Smooth muscle cell (in vitro differentiated cells): ENCODE measurements at regions not wholly inside any gene's neighbourhood (a gene's known extent, or its start where the extent isn't known, plus 50 kb on each side); places are given as distances from the start of the nearest gene placed in this dataset.

ENCODE experiments used
- DNase-seq: peaks from one replicate; lab custom pipeline; 2025; ENCODE audit not compliant: unreplicated experiment; lab: John Stamatoyannopoulos, UW
- H2AFZ ChIP-seq: fragments of 200-600 bp; sonication (generic); 2 replicates; pipeline ENCODE4 v1.6.0; 2016; ENCODE audit warnings: antibody characterized with exemption, low read depth, mild to moderate bottlenecking
- H3F3A ChIP-seq: fragments of 200-600 bp; sonication (generic); 2 replicates; pipeline ENCODE4 v1.6.0; 2017; ENCODE audit warnings: antibody characterized with exemption, low read depth
- H3K27ac ChIP-seq: fragments of 200-600 bp; sonication (generic); 2 replicates; pipeline ENCODE4 v1.5.1; 2016; ENCODE audit warnings: low read depth, mild to moderate bottlenecking
- H3K27me3 ChIP-seq: fragments of 200-600 bp; sonication (generic); 2 replicates; pipeline ENCODE4 v1.6.1; 2016; ENCODE audit warnings: low read depth, mild to moderate bottlenecking
- H3K36me3 ChIP-seq: fragments of 200-600 bp; sonication (generic); 2 replicates; pipeline ENCODE4 v1.5.1; 2016; ENCODE audit warnings: low read depth
- H3K4me1 ChIP-seq: fragments of 200-600 bp; sonication (generic); 2 replicates; pipeline ENCODE4 v1.5.1; 2016; ENCODE audit warnings: low read depth
- H3K4me2 ChIP-seq: fragments of 200-600 bp; sonication (generic); 2 replicates; pipeline ENCODE4 v1.6.0; 2016; ENCODE audit warnings: mild to moderate bottlenecking
- H3K4me3 ChIP-seq: fragments of 200-600 bp; sonication (generic); 2 replicates; pipeline ENCODE4 v1.5.1; 2016; ENCODE audit warnings: mild to moderate bottlenecking
- H3K79me2 ChIP-seq: fragments of 200-600 bp; sonication (generic); 2 replicates; pipeline ENCODE4 v1.6.0; 2016; ENCODE audit warnings: low read depth, mild to moderate bottlenecking
- H3K9ac ChIP-seq: fragments of 200-600 bp; sonication (generic); 2 replicates; pipeline ENCODE4 v1.6.0; 2016; ENCODE audit warnings: low read depth
- H3K9me3 ChIP-seq: fragments of 200-600 bp; sonication (generic); replicated peaks from 2 replicates; pipeline ENCODE4 v1.5.1; 2016; ENCODE audit warnings: low read depth
- H4K20me1 ChIP-seq: fragments of 200-600 bp; sonication (generic); 2 replicates; pipeline ENCODE4 v1.6.0; 2016; ENCODE audit warnings: low read depth
- CTCF ChIP-seq: fragments of 200-600 bp; sonication (generic); IDR thresholded peaks from 2 replicates; pipeline ENCODE4 v1.5.1; 2017; ENCODE audit warnings: borderline replicate concordance, mild to moderate bottlenecking, antibody characterized with exemption; ENCODE audit not compliant: insufficient read depth, poor library complexity, severe bottlenecking
- WGBS: methylation state at CpG from one replicate; pipeline ENCODE4 v1.1.7; 2016; ENCODE audit warnings: low lambda C conversion rate; 5-methylcytosine and 5-hydroxymethylcytosine counted together

- Histone ChIP-seq H3K9ac (no peak overlapping the region), H3K4me1 (peaks cover 4% of the 10 kb centered on the region), H3K27me3 (no peaks in the 10 kb centered on the region), H3K9me3 (no peaks in the 10 kb centered on the region), H4K20me1 (no peaks in the 10 kb centered on the region), H3K79me2 (no peaks in the 10 kb centered on the region), H2AFZ (no peak overlapping the region), H3K27ac (no peak overlapping the region), H3K4me2 (no peak overlapping the region), H3K36me3 (no peaks in the 10 kb centered on the region), H3K4me3 (no peak overlapping the region), H3F3A (no peaks in the 10 kb centered on the region)
- TF ChIP-seq CTCF = no peak
- 79% methylated on average over 2 of the region's 2 CpGs for WGBS
- no peak for DNase-seq
These were observed 156.9 kb upstream of the PRICKLE2 start for GRCh38 chr3:64382153-64382552.

GRCh38 chr3:64381367-64381766 is 156.1 kb upstream of the PRICKLE2 start:
- Histone ChIP-seq H3K9ac (no peak overlapping the region), H3K36me3 (no peaks in the 10 kb centered on the region), H3K4me1 (peaks cover 4% of the 10 kb centered on the region), H3K27me3 (no peaks in the 10 kb centered on the region), H2AFZ (no peak overlapping the region), H3K27ac (no peak overlapping the region), H3K79me2 (no peaks in the 10 kb centered on the region), H3K4me3 (no peak overlapping the region), H3K9me3 (no peaks in the 10 kb centered on the region), H3F3A (no peaks in the 10 kb centered on the region), H3K4me2 (no peak overlapping the region), H4K20me1 (no peaks in the 10 kb centered on the region)
- no peak for TF ChIP-seq CTCF
- no peak for DNase-seq
- 91% methylated on average over 4 of the region's 4 CpGs for WGBS

GRCh38 chr3:64380546-64380945 is 155.3 kb upstream of the PRICKLE2 start:
- no peak for TF ChIP-seq CTCF
- no peaks in the 10 kb centered on the region for H3K36me3 ChIP-seq
- no peak overlapping the region for H2AFZ ChIP-seq
- 41% methylated on average over 1 of the region's 1 CpG for WGBS
- no peaks in the 10 kb centered on the region for H3F3A ChIP-seq
- H4K20me1 ChIP-seq = no peaks in the 10 kb centered on the region
- H3K4me3 ChIP-seq = no peak overlapping the region
- no peak for DNase-seq
- H3K79me2 ChIP-seq = no peaks in the 10 kb centered on the region
- H3K9ac ChIP-seq = no peak overlapping the region
- H3K9me3 ChIP-seq = peaks cover 6% of the 10 kb centered on the region
- peaks cover 4% of the 10 kb centered on the region for H3K4me1 ChIP-seq
- no peak overlapping the region for H3K4me2 ChIP-seq
- no peaks in the 10 kb centered on the region for H3K27me3 ChIP-seq
- peak overlapping the region; percentile 7 for H3K27ac ChIP-seq

- no peak for TF ChIP-seq CTCF
- Histone ChIP-seq H3K4me2 (no peak overlapping the region), H3K36me3 (no peaks in the 10 kb centered on the region), H4K20me1 (no peaks in the 10 kb centered on the region), H3K79me2 (no peaks in the 10 kb centered on the region), H3K27ac (no peak overlapping the region), H3K4me3 (no peak overlapping the region), H3K4me1 (no peaks in the 10 kb centered on the region), H3K27me3 (no peaks in the 10 kb centered on the region), H3K9ac (no peak overlapping the region), H3K9me3 (peaks cover 7% of the 10 kb centered on the region), H3F3A (no peaks in the 10 kb centered on the region), H2AFZ (no peak overlapping the region)
- DNase-seq = no peak
- 89% methylated on average over 5 of the region's 5 CpGs for WGBS
These were observed 154.0 kb upstream of the PRICKLE2 start for GRCh38 chr3:64379221-64379620.
